ENCODE measurements at regions not wholly inside any gene's neighbourhood (a gene's known extent, or its start where the extent isn't known, plus 50 kb on each side); places are given as distances from the start of the nearest gene placed in this dataset.

GRCh38 chr5:155936520-155937406 lies 390.2 kb upstream of the SGCD start:
- H2AFZ ChIP-seq (ENCODE audit: low read length): no peak overlapping the region
- no peak overlapping the region for H3K14ac ChIP-seq (ENCODE audit: insufficient read length)
- no peaks in the 10 kb centered on the region for H3K23me2 ChIP-seq (ENCODE audit: low read depth, low read length)
- no peak overlapping the region for H3K4me2 ChIP-seq (ENCODE audit: insufficient read depth in 1 of 2, low read depth in 2 of 2, low read length in 2 of 2)
- no peak overlapping the region for H3K4me3 ChIP-seq (ENCODE audit: extremely low read depth in 1 of 4, insufficient read depth in 2 of 4, low read depth in 3 of 4, low read length in 4 of 4)
- H3K4ac ChIP-seq (replicated peaks; ENCODE audit: insufficient read length, low read depth, low read length): peak overlapping the region; percentile 48
- POLR2A ChIA-PET (ENCODE audit: partially characterized antibody): interaction anchor here (0.6 kb wide), 1 partner anchor 160 kb away, joined by 3 read pairs; no protein-coding TSS in a partner anchor
- no peaks in the 10 kb centered on the region for H4K20me1 ChIP-seq (replicated peaks in 1 of 2; ENCODE audit: control insufficient read depth in 1 of 2, insufficient read depth in 2 of 2, low read length in 2 of 2)
- WGBS, 2 experiments (ENCODE audit: extremely low coverage in 1 of 2, insufficient coverage in 1 of 2, insufficient read length in 1 of 2, insufficient replicate concordance in 2 of 2, low coverage in 1 of 2, low lambda C conversion rate in 2 of 2, missing lambda C conversion rate in 1 of 2): 90% methylated on average over 20 of the region's 20 CpGs; no CpG with 5 or more reads in 1 of the 2 experiments
- no peak overlapping the region for H2BK12ac ChIP-seq (ENCODE audit: low read depth, low read length)
- CTCF ChIA-PET (ENCODE audit: partially characterized antibody): interaction anchor here (0.7 to 1.1 kb wide), 3 partner anchors 10 to 55 kb away, joined by 3 to 4 read pairs (median 3); no protein-coding TSS in a partner anchor
- no peak overlapping the region for H2BK15ac ChIP-seq (ENCODE audit: low read length)
- H2BK5ac ChIP-seq (ENCODE audit: low read depth, low read length): no peak overlapping the region
- H3K23ac ChIP-seq (ENCODE audit: insufficient read length): no peak overlapping the region
- no peak overlapping the region for H3K56ac ChIP-seq (replicated peaks; ENCODE audit: insufficient read length, low read depth, low read length)
- H4K91ac ChIP-seq (replicated peaks; ENCODE audit: insufficient read length, low read length): no peak overlapping the region
- no peaks in the 10 kb centered on the region for H3K36me3 ChIP-seq (ENCODE audit: control insufficient read depth in 2 of 4, insufficient read depth in 4 of 4, low read length in 3 of 4)
- no peaks in the 10 kb centered on the region for H3K79me2 ChIP-seq (ENCODE audit: control insufficient read depth in 1 of 2, insufficient read depth in 2 of 2, low read length in 2 of 2)
- no peak overlapping the region for H3K18ac ChIP-seq (ENCODE audit: extremely low read depth, low read length)
- H4K5ac ChIP-seq (ENCODE audit: insufficient read length, low read depth, low read length): no peak overlapping the region
- no peak overlapping the region for H2AK5ac ChIP-seq (ENCODE audit: low read depth, low read length)
- no peaks in the 10 kb centered on the region for H3K79me1 ChIP-seq (ENCODE audit: low read depth, low read length)
- no peak overlapping the region for H4K8ac ChIP-seq (ENCODE audit: extremely low read depth, insufficient read depth, low read length)
- DNase-seq (ENCODE audit: low read depth in 1 of 2, low spot score in 2 of 2) (no peak), FAIRE-seq (no peak)
- no peak overlapping the region for H2BK20ac ChIP-seq (ENCODE audit: low read length)
- H3K9ac ChIP-seq (replicated peaks in 1 of 4; ENCODE audit: extremely low read depth in 1 of 4, low read depth in 3 of 4, low read length in 3 of 4): no peak overlapping the region
- H3K27ac ChIP-seq (ENCODE audit: low read depth, low read length): no peak overlapping the region
- H3K4me1 ChIP-seq (replicated peaks in 1 of 4; ENCODE audit: control insufficient read depth in 3 of 4, insufficient read depth in 4 of 4, low read length in 3 of 4): no peaks in the 10 kb centered on the region
- no peaks in the 10 kb centered on the region for H3K27me3 ChIP-seq (replicated peaks in 1 of 4; ENCODE audit: control insufficient read depth in 3 of 4, extremely low read depth in 1 of 4, insufficient read depth in 3 of 4, low read length in 3 of 4)
- no peak overlapping the region for H2BK120ac ChIP-seq (replicated peaks; ENCODE audit: low read depth, low read length)
- H3K9me3 ChIP-seq (ENCODE audit: insufficient read depth in 2 of 2, low read depth in 1 of 2, low read length in 1 of 2): no peaks in the 10 kb centered on the region
- TF ChIP-seq TAF7 (optimal IDR thresholded peaks at IDR 0.05; ENCODE audit: borderline replicate concordance, low read depth, low read length): no peak
- no peak for TF ChIP-seq GTF2F1 (IDR thresholded peaks at IDR 0.05; ENCODE audit: borderline replicate concordance, low read depth, low read length)
- no peak for TF ChIP-seq CBX8 (IDR thresholded peaks at IDR 0.05; ENCODE audit: borderline replicate concordance, low read depth, low read length)
- TF ChIP-seq POLR2A (IDR thresholded peaks at IDR 0.05; ENCODE audit: control extremely low read depth in 1 of 2, low read depth in 2 of 2, low read length in 2 of 2): no peak
- TF ChIP-seq JUN (IDR thresholded peaks at IDR 0.05; ENCODE audit: low read depth, low read length): no peak
- no peak for TF ChIP-seq GABPA (IDR thresholded peaks at IDR 0.05; ENCODE audit: borderline replicate concordance, insufficient read depth, low read length)
- no peak for TF ChIP-seq TCF12 (IDR thresholded peaks at IDR 0.05; ENCODE audit: low read depth, low read length)
- no peak for TF ChIP-seq MAFK (IDR thresholded peaks at IDR 0.05; ENCODE audit: low read depth, low read length)
- no peak for TF ChIP-seq SIRT6 (IDR thresholded peaks at IDR 0.05; ENCODE audit: low read length)
- TF ChIP-seq RFX5 (IDR thresholded peaks at IDR 0.05; ENCODE audit: borderline replicate concordance, low read depth, low read length): no peak
- TF ChIP-seq FOSL1 (IDR thresholded peaks at IDR 0.05; ENCODE audit: insufficient read depth, low read depth, low read length): no peak
- TF ChIP-seq NANOG (IDR thresholded peaks at IDR 0.05; ENCODE audit: insufficient read depth, low read depth, low read length, poor library complexity, severe bottlenecking): no peak
- TF ChIP-seq CHD2 (IDR thresholded peaks at IDR 0.05; ENCODE audit: low read length): no peak
- no peak for TF ChIP-seq KDM4A (IDR thresholded peaks at IDR 0.05; ENCODE audit: low read depth, low read length, severe bottlenecking)

Measured in H1 (cell line).